PFSK-1 (cell line): ENCODE measurements at regions not wholly inside any gene's neighbourhood (a gene's known extent, or its start where the extent isn't known, plus 50 kb on each side); places are given as distances from the start of the nearest gene placed in this dataset.

Experiments used
- FOXP2 ChIP-seq: optimal IDR thresholded peaks from 2 replicates; pipeline ENCODE3; 2011; ENCODE audit warnings: borderline replicate concordance, control low read depth, inconsistent platforms; ENCODE audit not compliant: insufficient read depth; ENCODE audit errors: extremely low read length, extremely low read depth
- POLR2AphosphoS5 ChIP-seq: IDR thresholded peaks from 2 replicates; pipeline ENCODE4 v1.6.1; 2012; ENCODE audit warnings: low read depth, mild to moderate bottlenecking, control low read depth, low read length, moderate library complexity
- SIN3A ChIP-seq: IDR thresholded peaks from 2 replicates; pipeline ENCODE4 v1.6.1; 2012; ENCODE audit warnings: mild to moderate bottlenecking, low read length, moderate library complexity, borderline replicate concordance; ENCODE audit not compliant: insufficient read depth
- TAF1 ChIP-seq: IDR thresholded peaks from 2 replicates; pipeline ENCODE4 v1.6.1; 2012; ENCODE audit warnings: low read length, control low read depth, borderline replicate concordance; ENCODE audit not compliant: insufficient read depth
- TF ChIP-seq, protein P1 (sequence below), 2 experiments: IDR thresholded peaks; 2 replicates each; pipeline versions ENCODE4 v1.6.1 to v1.8.0; 2011 to 2012; ENCODE audit warnings: low read depth in 2 of 2, low read length in 2 of 2, control low read depth in 1 of 2, inconsistent platforms in 1 of 2, mild to moderate bottlenecking in 1 of 2, moderate library complexity in 1 of 2; ENCODE audit not compliant: insufficient read depth in 1 of 2

DNA sequence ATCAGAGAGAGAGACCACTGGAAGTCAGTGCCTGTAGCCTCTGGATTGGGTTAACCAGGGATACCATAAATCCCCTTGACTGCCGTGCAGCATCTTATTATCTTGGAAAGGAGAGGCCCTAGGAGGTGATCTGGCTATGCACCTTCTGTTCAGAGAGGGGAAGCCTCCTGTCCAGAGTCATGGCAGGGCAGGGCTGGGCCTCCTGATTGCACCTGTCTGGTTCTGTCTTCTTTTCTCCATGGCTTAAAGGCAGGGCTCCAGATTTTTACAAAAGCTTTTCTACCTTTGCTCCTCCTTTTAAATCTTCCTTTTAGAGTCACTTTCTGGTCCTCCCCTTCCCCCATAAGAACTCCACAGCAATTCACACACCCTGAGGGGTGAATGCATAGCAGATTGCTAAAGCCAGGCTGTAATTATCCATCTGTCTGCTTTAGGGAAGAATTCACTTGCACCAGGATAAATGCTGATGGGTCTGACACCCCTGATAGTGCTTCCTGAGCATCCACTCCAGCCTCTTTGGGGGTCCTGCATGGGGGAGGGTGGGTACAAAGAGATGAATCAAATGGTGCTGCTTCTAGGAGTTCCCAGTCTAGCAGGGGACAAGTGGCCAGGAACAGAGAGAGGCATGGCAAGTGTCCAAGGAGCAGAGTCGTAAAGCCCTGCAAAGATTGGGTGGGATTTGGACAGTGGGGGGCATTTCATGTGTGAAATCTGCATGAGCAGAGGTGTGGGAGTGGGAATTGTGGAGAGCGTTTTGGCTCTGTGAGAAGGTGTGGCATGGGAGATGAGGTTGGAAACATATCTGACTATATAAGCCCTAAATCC is 141.3 kb upstream of the ALDH1B1 start:
- no peak for TF ChIP-seq FOXP2
- TF ChIP-seq, protein P1, sequence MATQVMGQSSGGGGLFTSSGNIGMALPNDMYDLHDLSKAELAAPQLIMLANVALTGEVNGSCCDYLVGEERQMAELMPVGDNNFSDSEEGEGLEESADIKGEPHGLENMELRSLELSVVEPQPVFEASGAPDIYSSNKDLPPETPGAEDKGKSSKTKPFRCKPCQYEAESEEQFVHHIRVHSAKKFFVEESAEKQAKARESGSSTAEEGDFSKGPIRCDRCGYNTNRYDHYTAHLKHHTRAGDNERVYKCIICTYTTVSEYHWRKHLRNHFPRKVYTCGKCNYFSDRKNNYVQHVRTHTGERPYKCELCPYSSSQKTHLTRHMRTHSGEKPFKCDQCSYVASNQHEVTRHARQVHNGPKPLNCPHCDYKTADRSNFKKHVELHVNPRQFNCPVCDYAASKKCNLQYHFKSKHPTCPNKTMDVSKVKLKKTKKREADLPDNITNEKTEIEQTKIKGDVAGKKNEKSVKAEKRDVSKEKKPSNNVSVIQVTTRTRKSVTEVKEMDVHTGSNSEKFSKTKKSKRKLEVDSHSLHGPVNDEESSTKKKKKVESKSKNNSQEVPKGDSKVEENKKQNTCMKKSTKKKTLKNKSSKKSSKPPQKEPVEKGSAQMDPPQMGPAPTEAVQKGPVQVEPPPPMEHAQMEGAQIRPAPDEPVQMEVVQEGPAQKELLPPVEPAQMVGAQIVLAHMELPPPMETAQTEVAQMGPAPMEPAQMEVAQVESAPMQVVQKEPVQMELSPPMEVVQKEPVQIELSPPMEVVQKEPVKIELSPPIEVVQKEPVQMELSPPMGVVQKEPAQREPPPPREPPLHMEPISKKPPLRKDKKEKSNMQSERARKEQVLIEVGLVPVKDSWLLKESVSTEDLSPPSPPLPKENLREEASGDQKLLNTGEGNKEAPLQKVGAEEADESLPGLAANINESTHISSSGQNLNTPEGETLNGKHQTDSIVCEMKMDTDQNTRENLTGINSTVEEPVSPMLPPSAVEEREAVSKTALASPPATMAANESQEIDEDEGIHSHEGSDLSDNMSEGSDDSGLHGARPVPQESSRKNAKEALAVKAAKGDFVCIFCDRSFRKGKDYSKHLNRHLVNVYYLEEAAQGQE (IDR thresholded peaks at IDR 0.05; ENCODE audit: insufficient read depth in 1 of 2, low read depth in 2 of 2, low read length in 2 of 2): no peak
- no peak for TF ChIP-seq SIN3A
- no peak for TF ChIP-seq TAF1
- TF ChIP-seq POLR2AphosphoS5: no peak

DNA sequence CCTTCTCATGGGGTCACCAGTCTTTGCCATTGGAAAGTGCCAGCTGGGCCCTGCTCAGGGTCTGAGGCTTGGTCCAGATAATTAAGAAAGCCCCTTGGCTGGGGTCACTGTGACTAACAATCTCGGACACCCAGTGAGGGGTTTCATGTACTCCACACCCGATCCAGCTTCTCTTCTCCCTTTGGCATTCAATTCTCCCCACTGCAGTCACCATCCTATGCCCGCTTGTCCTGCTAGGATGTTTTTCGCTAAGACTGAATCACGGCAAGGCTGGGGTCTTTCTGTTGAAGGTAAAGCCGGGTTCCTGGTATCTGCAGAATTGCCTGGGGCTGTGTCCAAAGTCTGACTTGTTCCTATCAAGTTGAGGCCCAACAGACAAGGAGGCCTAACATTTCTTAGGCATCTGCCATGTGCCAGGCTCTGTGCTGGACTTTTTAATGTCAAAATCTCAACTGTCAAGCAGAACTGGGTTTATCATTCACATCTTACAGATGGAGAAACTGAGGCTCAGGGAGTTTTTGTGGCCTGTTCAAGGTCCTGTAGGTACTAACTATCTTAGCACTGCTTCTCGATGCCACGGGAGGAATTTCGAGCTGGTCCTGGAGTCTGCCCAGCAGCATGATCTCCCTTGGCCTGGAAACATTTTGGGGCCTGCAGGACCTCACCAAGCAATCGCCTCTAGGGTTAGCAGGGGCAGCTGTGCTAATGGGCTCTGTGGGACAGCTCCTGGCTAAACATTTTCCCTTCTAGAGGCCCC is 142.0 kb upstream of the ALDH1B1 start:
- TF ChIP-seq POLR2AphosphoS5 (no peak), FOXP2 (no peak), SIN3A (no peak), TAF1 (no peak)
- TF ChIP-seq, protein P1 (IDR thresholded peaks at IDR 0.05; ENCODE audit: insufficient read depth in 1 of 2, low read depth in 2 of 2, low read length in 2 of 2): no peak

DNA sequence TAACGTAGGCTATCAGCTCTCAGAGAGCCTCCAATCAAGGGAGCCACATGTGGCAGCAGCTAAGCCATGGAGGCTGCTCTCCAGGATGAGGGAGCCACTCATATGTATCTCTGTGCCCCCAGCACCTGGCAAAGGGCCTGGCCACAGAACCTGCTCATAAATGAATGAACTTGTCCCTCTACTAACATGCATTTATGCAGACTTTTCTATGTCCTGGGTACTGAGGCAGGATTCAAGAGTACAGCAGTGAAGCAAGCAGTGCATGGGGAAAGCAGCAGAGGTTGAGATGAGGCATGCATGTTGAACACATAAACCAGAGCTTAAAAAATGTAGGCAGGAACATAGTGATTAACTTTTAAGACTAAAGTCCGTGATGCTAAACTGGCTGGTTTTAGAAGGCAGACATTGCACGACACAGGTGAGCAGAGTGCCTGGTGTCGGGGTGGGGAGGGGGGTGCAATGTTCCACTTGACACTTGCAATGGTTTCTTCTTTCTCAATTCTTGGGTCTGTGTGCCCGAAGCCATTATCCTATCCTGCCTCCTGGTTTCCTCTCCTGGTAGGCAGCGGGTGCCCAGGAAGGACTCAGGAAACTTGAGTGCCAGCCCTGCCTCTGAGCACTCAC is 142.8 kb upstream of the ALDH1B1 start:
- TF ChIP-seq POLR2AphosphoS5 (no peak), TAF1 (no peak), SIN3A (no peak), FOXP2 (no peak)
- TF ChIP-seq, protein P1 (IDR thresholded peaks at IDR 0.05; ENCODE audit: insufficient read depth in 1 of 2, low read depth in 2 of 2, low read length in 2 of 2): no peak

DNA sequence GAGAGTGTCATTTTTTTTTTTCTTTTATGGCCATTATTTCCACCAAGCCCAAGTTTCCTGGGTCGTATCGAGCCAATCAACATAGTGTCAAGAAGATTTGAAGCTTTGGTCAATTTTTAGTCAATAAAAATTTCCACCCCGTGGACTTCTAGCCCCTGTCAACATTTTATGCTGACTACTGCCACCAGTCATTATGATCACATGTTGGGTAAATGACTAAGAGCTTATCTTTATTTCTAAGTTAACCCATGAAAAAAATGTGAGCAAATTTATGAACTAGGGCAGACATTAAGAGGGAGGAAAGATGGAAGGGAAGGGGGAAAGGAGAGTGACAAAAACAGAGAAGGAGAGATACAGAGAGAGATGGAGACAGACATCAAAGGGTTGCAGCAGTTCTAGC is 143.5 kb upstream of the ALDH1B1 start:
- TF ChIP-seq, protein P1 (IDR thresholded peaks at IDR 0.05; ENCODE audit: insufficient read depth in 1 of 2, low read depth in 2 of 2, low read length in 2 of 2): no peak
- TF ChIP-seq POLR2AphosphoS5 (no peak), FOXP2 (no peak), SIN3A (no peak), TAF1 (no peak)
